ENCODE measurements at regions not wholly inside any gene's neighbourhood (a gene's known extent, or its start where the extent isn't known, plus 50 kb on each side); places are given as distances from the start of the nearest gene placed in this dataset.

DNA sequence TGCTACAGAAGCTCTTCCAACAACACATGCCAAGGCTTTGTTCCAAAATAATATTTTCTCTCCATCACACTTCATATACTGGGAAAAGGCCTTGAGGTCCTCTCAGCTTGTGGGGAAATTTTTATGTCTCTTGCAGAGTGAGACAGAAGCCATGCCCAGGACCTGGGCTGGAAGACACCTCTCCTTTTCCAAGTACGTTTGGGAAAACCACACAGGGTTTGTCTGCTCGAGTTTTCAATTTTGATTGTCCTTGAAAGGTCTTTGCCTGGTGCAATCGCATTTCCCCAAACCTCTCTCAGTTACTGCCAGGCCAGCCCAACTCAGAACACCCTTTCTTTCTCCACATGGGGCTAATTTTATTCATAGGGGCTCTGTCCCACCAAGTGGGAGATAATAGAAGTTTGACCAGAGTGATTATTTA, 272.2 kb downstream of the OSR1 start:
- no peak overlapping the region for H3K4me3 Mint-ChIP-seq
- Histone ChIP-seq H3K4me3 (ENCODE audit: low read length) (no peak overlapping the region), H3K36me3 (ENCODE audit: insufficient read depth, low read length) (no peaks in the 10 kb centered on the region), H3K4me1 (ENCODE audit: insufficient read depth, low read length) (no peaks in the 10 kb centered on the region), H3K27me3 (ENCODE audit: control insufficient read depth in 1 of 2, insufficient read depth in 2 of 2, low read length in 2 of 2) (no peaks in the 10 kb centered on the region), H3K27ac (ENCODE audit: low read depth in 1 of 2, low read length in 2 of 2) (no peak overlapping the region), H3K9me3 (ENCODE audit: control insufficient read depth in 1 of 2, insufficient read depth in 1 of 2, low read length in 2 of 2) (peaks cover 0 to 11% of the 10 kb centered on the region in 2 experiments)
- intact Hi-C loops (cut with DNase I, micrococcal nuclease), result no loop called here
- H3K27me3 Mint-ChIP-seq, result no peaks in the 10 kb centered on the region
- TF ChIP-seq, protein P1, sequence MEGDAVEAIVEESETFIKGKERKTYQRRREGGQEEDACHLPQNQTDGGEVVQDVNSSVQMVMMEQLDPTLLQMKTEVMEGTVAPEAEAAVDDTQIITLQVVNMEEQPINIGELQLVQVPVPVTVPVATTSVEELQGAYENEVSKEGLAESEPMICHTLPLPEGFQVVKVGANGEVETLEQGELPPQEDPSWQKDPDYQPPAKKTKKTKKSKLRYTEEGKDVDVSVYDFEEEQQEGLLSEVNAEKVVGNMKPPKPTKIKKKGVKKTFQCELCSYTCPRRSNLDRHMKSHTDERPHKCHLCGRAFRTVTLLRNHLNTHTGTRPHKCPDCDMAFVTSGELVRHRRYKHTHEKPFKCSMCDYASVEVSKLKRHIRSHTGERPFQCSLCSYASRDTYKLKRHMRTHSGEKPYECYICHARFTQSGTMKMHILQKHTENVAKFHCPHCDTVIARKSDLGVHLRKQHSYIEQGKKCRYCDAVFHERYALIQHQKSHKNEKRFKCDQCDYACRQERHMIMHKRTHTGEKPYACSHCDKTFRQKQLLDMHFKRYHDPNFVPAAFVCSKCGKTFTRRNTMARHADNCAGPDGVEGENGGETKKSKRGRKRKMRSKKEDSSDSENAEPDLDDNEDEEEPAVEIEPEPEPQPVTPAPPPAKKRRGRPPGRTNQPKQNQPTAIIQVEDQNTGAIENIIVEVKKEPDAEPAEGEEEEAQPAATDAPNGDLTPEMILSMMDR (IDR thresholded peaks at IDR 0.05), result no peak
- ChIA-PET CTCF (no interaction called here), POLR2A (no interaction called here)
- H3K9me3 Mint-ChIP-seq, result peaks cover 11% of the 10 kb centered on the region
- ATAC-seq (ENCODE audit: poor library complexity) (no peak), DNase-seq (no peak)
- H3K27ac Mint-ChIP-seq, result no peak overlapping the region
- H3K4me1 Mint-ChIP-seq (ENCODE audit: low read depth), result no peaks in the 10 kb centered on the region
- peaks cover 10% of the 10 kb centered on the region for H3K36me3 Mint-ChIP-seq (ENCODE audit: low read depth)

DNA sequence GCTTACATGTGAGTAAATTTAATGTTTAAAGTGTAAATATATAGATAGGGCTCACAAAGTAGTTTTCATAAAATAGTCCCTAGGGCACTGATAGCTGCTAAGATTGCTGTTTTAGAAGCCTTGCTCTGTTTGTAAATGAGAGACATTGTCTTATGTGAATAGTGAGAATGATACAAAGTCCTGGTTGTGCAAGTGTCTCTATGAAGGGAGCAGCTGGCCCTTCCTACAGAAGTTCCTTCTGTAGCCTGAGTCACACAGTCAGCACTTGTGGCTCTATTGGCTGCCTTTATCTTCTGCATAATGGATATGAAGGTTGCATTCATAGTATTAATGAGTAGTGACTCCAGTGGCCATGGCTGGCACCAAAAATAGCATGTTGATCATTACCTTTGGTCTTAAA, 279.7 kb downstream of the OSR1 start:
- H3K27ac Mint-ChIP-seq, result no peak overlapping the region
- no peaks in the 10 kb centered on the region for H3K4me1 Mint-ChIP-seq (ENCODE audit: low read depth)
- no peak overlapping the region for H3K4me3 Mint-ChIP-seq
- no peak overlapping the region for H3K27ac ChIP-seq (ENCODE audit: low read depth in 1 of 2, low read length in 2 of 2)
- DNase-seq (no peak), ATAC-seq (ENCODE audit: poor library complexity) (no peak)
- TF ChIP-seq, protein P1 (IDR thresholded peaks at IDR 0.05), result no peak
- H3K4me3 ChIP-seq (ENCODE audit: low read length), result no peak overlapping the region
- H3K9me3 Mint-ChIP-seq, result no peaks in the 10 kb centered on the region
- intact Hi-C loops (cut with DNase I, micrococcal nuclease), result no loop called here
- H3K36me3 ChIP-seq (ENCODE audit: insufficient read depth, low read length), result no peaks in the 10 kb centered on the region
- no peaks in the 10 kb centered on the region for H3K27me3 Mint-ChIP-seq
- ChIA-PET POLR2A (no interaction called here), CTCF (no interaction called here)
- no peaks in the 10 kb centered on the region for H3K27me3 ChIP-seq (ENCODE audit: control insufficient read depth in 1 of 2, insufficient read depth in 2 of 2, low read length in 2 of 2)
- no peaks in the 10 kb centered on the region for H3K9me3 ChIP-seq (ENCODE audit: control insufficient read depth in 1 of 2, insufficient read depth in 1 of 2, low read length in 2 of 2)
- no peaks in the 10 kb centered on the region for H3K36me3 Mint-ChIP-seq (ENCODE audit: low read depth)
- H3K4me1 ChIP-seq (ENCODE audit: insufficient read depth, low read length), result no peaks in the 10 kb centered on the region

DNA sequence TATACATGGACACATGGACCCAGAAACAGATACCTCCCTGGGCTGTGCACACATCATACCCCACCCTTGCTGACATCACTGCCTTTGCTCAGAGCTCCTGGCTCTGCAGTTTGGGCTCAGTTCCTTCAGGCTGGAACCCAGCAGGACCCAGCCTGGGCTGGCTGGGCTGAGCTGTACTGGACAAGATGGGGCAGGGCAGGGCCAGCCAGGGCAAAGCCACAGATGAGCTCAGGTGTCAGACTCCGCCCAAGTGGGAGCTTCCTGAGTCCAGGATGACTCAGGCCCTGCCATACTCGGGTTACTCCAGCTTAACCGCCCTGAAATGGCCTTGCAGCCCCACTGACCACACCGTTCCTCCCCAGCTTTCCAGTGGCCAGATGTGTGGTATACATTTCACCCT, 284.9 kb downstream of the OSR1 start:
- Histone ChIP-seq H3K9me3 (ENCODE audit: control insufficient read depth in 1 of 2, insufficient read depth in 1 of 2, low read length in 2 of 2) (no peaks in the 10 kb centered on the region), H3K36me3 (ENCODE audit: insufficient read depth, low read length) (no peaks in the 10 kb centered on the region), H3K27me3 (ENCODE audit: control insufficient read depth in 1 of 2, insufficient read depth in 2 of 2, low read length in 2 of 2) (no peaks in the 10 kb centered on the region), H3K4me1 (ENCODE audit: insufficient read depth, low read length) (no peaks in the 10 kb centered on the region), H3K27ac (ENCODE audit: low read depth in 1 of 2, low read length in 2 of 2) (no peak overlapping the region), H3K4me3 (ENCODE audit: low read length) (no peak overlapping the region)
- intact Hi-C loops (cut with DNase I, micrococcal nuclease), result no loop called here
- TF ChIP-seq, protein P1 (IDR thresholded peaks at IDR 0.05), result no peak
- H3K4me3 Mint-ChIP-seq, result no peak overlapping the region
- H3K27ac Mint-ChIP-seq, result no peak overlapping the region
- ATAC-seq (ENCODE audit: poor library complexity), result no peak
- H3K27me3 Mint-ChIP-seq, result no peaks in the 10 kb centered on the region
- DNase-seq, result no peak
- H3K36me3 Mint-ChIP-seq (ENCODE audit: low read depth), result no peaks in the 10 kb centered on the region
- ChIA-PET CTCF (no interaction called here), POLR2A (no interaction called here)
- H3K9me3 Mint-ChIP-seq, result no peaks in the 10 kb centered on the region
- no peaks in the 10 kb centered on the region for H3K4me1 Mint-ChIP-seq (ENCODE audit: low read depth)
